AG04450 (cell line): ENCODE measurements at regions not wholly inside any gene's neighbourhood (a gene's known extent, or its start where the extent isn't known, plus 50 kb on each side); places are given as distances from the start of the nearest gene placed in this dataset.

Source experiments
- CTCF ChIA-PET: fragments of 300-600, 350-600 bp; formaldehyde crosslinking; extraction: SDS; loops from one replicate; lab custom pipeline; 2022; ENCODE audit warnings: antibody characterized with exemption, inconsistent platforms; lab: Charles Lee
- POLR2A ChIA-PET: fragments of 350-600 bp; formaldehyde crosslinking; extraction: SDS; loops from one replicate; lab custom pipeline; 2021; ENCODE audit warnings: antibody characterized with exemption, inconsistent platforms; lab: Yijun Ruan, JAX
- DNase-seq: peaks from one replicate; pipeline ENCODE4 v3.0.0-alpha.2; 2011; ENCODE audit warnings: low read depth, low spot score
- H3K27ac ChIP-seq: one replicate; pipeline ENCODE4 v1.5.1; 2012; ENCODE audit warnings: low read depth, low read length, control low read depth
- H3K27me3 ChIP-seq: one replicate; pipeline ENCODE4 v1.6.0; 2012; ENCODE audit warnings: low read length; ENCODE audit not compliant: control insufficient read depth, insufficient read depth
- H3K4me3 ChIP-seq: 2 replicates; pipeline ENCODE4 v1.5.1; 2011; ENCODE audit warnings: mild to moderate bottlenecking, low read depth, low read length, control low read depth
- H3K9me3 ChIP-seq: 2 replicates; pipeline ENCODE4 v1.5.1; 2012; ENCODE audit warnings: low read length; ENCODE audit not compliant: control insufficient read depth, insufficient read depth
- TF ChIP-seq, protein P1 (sequence below): IDR thresholded peaks from 2 replicates; pipeline ENCODE4 v1.5.1; 2011; ENCODE audit warnings: low read depth, low read length, control low read depth, inconsistent platforms

- no peaks in the 10 kb centered on the region for H3K27me3 ChIP-seq
- no peak overlapping the region for H3K27ac ChIP-seq
- no peak overlapping the region for H3K4me3 ChIP-seq
- no peak for DNase-seq
- ChIA-PET CTCF (no interaction called here), POLR2A (no interaction called here)
- H3K9me3 ChIP-seq: peaks cover 10% of the 10 kb centered on the region
- TF ChIP-seq, protein P1, sequence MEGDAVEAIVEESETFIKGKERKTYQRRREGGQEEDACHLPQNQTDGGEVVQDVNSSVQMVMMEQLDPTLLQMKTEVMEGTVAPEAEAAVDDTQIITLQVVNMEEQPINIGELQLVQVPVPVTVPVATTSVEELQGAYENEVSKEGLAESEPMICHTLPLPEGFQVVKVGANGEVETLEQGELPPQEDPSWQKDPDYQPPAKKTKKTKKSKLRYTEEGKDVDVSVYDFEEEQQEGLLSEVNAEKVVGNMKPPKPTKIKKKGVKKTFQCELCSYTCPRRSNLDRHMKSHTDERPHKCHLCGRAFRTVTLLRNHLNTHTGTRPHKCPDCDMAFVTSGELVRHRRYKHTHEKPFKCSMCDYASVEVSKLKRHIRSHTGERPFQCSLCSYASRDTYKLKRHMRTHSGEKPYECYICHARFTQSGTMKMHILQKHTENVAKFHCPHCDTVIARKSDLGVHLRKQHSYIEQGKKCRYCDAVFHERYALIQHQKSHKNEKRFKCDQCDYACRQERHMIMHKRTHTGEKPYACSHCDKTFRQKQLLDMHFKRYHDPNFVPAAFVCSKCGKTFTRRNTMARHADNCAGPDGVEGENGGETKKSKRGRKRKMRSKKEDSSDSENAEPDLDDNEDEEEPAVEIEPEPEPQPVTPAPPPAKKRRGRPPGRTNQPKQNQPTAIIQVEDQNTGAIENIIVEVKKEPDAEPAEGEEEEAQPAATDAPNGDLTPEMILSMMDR: no peak
These were observed 306.5 kb downstream of the IL20RB start for GRCh38 chr3:137264071-137264820.

DNA sequence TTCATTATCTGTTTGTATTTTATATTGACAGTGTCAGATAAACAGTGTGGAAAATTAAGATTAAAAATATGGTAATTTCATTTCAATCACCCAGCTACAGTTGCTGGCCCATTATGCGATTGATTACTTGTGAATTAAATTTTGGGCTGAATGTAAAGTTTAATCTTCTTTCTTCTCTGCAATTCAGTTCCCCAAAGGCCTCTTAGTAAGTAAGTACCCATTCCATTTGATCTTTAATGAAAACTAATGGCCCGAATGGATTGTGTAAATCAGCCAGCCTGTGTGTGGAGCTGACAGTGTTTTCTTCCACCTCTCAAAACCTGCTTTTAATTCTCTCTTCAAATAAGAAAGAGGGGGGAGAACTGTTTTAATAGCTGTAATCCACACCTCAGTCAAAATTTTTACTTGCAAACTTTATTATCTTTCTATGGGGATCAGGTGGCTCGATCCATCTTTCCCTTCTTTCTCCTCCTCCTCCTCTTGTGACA lies 307.1 kb downstream of the IL20RB start:
- Histone ChIP-seq H3K9me3 (peaks cover 10% of the 10 kb centered on the region), H3K27me3 (no peaks in the 10 kb centered on the region), H3K4me3 (no peak overlapping the region), H3K27ac (no peak overlapping the region)
- CTCF ChIA-PET: no interaction called here
- no peak for DNase-seq
- POLR2A ChIA-PET: no interaction called here
- TF ChIP-seq, protein P1: no peak

DNA sequence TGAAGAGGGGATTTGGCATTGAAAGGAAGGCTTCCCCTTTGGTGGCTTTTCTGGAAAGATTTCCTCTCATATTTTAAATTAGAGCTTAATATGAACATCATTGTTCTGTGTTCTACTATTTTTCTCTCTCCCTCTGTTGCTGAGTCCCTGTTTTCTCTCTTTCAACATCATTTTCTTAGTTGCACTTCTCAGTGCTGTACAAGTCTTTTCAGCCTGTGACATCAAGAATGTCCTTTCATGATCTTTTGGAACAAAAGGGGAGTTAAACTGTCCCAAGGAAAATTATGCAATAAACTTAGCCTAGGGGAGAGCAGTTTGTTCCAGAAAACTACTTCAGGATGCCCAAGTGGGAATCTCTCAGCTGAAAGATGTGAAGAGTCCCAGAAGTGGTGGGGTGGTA lies 325.1 kb downstream of the IL20RB start:
- Histone ChIP-seq H3K27ac (no peak overlapping the region), H3K9me3 (no peaks in the 10 kb centered on the region), H3K4me3 (no peak overlapping the region), H3K27me3 (no peaks in the 10 kb centered on the region)
- CTCF ChIA-PET: no interaction called here
- POLR2A ChIA-PET: no interaction called here
- DNase-seq: no peak
- TF ChIP-seq, protein P1: no peak

DNA sequence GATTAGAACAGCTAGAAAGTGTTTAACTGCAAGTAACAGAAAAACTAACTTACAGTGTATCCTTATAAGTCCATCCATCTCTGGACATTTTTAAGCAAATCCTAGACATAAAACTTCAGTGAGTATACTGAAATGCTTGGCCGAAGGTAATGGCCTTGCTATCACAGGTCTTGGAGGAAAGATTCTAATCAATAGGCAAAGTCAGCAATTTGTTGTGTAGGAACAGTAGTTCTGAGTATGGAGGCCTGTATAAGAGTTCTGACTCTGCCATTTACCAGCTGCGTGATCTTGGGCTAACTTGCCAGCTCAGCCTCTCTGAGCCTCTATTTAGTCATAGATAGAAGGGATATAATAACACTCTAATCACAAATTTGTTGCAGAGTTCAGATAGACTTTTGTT lies 328.1 kb downstream of the IL20RB start:
- DNase-seq: no peak
- H3K4me3 ChIP-seq: no peak overlapping the region
- TF ChIP-seq, protein P1: no peak
- peaks cover 5% of the 10 kb centered on the region; the same call in 1 of the 2 replicates for H3K9me3 ChIP-seq
- H3K27me3 ChIP-seq: no peaks in the 10 kb centered on the region
- POLR2A ChIA-PET: no interaction called here
- CTCF ChIA-PET: no interaction called here
- no peak overlapping the region for H3K27ac ChIP-seq

DNA sequence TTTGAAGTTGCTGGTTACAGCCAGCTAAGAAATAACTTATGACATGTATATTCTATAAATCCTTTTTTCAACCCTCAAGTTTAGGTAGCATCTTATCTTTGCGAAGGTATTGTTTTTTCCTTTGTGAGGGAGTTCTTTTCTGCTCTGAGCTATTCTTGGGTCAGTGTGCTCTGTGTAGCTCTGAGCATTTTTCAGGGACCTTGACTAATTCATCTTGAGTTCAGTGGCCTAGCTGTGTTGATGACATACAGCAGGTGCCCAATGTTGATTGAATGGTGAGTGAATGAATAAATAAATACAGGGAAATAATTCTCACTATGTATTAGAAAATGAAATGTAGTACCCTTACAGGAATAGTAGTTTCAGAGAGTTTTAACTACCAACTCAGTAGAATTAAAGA lies 335.3 kb downstream of the IL20RB start:
- TF ChIP-seq, protein P1: no peak
- ChIA-PET CTCF (no interaction called here), POLR2A (no interaction called here)
- Histone ChIP-seq H3K27me3 (no peaks in the 10 kb centered on the region), H3K9me3 (peaks cover 8% of the 10 kb centered on the region), H3K27ac (no peak overlapping the region), H3K4me3 (no peak overlapping the region)
- no peak for DNase-seq
